ENCODE measurements at regions not wholly inside any gene's neighbourhood (a gene's known extent, or its start where the extent isn't known, plus 50 kb on each side); places are given as distances from the start of the nearest gene placed in this dataset.
"Not testable (repeated sequence)": the region's sequence is repeated elsewhere in the genome, so short reads cannot be mapped to it uniquely, and the experiment has no call there.

DNA sequence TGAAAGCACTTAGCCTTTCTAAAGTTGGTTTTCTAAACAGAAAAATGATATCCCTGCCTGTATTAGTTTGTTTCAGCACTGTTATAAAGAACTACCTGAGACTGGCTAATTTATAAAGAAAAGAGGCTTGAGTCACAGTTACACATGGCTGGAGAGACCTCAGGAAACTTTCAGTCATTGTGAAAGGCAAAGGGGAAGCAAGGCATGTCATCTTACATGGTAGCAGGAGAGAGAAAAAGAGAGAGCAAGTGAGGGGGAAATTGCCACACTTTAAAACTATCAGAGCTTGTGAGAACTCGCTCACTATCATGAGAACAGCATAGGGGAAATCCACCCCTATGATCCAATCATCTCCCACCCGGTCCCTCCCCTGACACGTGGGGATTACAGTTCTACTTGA, 64.9 kb downstream of the FAM170A start:
- DNase-seq (ENCODE audit: low read depth): no peak

DNA sequence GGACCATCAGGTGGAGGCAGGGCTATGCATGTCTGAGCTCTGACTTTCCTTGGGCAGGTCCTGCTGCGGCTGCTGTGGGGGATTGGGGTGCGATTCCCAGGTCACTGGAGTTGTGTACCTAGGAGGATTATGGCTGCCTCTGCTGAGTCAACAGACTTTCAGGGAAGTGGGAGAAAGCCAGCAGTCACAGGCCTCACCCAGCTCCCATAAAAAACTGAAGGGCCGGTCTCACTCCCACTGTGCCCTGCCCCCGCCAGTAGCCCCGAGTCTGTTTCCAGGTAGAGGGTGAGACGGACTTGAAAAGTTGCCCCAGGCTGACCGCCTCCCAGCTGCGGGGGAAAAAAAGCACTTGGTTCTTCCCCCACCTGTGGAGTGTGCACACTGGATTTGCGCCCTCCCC, 76.7 kb downstream of the FAM170A start:
- DNase-seq (ENCODE audit: low read depth): no peak

DNA sequence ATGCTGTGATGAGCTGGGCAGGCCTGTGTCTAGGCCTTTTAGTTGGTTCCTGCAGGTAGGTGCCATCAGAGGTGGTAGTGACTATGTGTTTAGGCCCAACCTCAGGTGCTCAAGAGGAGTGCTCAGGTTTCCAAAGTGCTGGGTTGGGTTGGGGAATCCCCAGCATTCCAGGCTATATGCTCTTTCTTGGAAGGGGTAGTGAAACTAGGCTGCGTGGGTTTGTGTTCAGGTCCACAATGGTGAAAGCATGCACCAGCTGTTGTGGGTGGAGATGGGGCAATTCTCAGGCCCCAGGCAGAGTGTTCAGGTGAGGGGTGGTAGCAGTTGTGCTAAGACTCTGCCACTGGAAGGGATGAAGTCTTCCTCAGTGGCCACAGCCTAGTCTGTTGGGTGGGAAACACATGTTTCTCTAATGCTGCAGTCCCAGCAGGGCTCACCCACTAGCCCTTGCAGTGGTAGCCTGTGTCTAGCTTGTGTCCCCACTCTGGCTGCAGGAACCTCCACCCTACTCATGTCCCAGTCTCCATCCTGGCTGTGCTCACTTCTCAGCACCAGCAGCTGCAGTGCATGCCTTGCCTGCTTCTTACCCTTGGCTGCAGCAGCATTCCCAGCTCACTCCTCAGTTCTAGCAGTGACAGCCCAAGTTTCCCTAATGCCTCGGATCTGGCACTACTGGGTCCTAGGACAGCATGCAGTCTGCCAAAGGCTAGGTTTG, 78.9 kb downstream of the FAM170A start:
- no peak for DNase-seq (ENCODE audit: low read depth)

DNA sequence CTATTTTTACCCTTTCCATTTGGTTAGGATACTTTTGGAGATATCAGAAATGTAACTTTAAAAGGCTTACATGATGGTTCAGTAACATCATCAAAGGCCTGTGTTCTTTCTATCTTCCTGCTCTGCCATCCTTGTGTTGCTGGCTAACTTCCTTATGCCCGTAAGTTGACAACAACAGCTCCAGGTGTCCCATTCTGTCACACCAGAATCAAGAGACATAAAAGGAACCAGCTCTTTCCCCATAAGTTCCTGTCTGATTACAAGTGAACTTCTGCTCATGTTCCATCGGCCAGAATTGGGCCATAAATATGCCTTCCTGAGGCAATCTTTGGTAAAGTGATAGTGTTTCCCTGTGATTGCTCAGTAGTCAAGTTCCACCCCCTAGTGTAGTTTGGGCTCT, 92.4 kb downstream of the FAM170A start:
- no peak for DNase-seq (ENCODE audit: low read depth)

DNA sequence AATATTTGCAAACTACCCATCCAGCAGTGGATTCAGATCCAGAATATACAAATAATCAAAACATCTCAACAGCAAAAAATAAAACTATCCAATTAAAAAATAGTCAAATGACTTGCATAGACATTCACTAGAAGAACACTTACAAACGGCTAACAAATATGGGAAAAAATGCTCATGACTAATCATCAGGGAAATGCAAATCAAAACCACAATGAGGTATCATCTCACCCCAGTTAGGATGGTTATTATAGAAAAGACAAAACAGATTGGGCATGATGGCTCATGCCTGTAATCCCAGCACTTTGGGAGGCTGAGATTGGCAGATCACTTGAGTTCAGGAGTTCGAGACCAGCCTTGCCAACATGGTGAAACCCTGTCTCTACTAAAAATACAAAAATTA, 95.9 kb downstream of the FAM170A start:
- peak; percentile 2 for DNase-seq (ENCODE audit: low read depth)

DNA sequence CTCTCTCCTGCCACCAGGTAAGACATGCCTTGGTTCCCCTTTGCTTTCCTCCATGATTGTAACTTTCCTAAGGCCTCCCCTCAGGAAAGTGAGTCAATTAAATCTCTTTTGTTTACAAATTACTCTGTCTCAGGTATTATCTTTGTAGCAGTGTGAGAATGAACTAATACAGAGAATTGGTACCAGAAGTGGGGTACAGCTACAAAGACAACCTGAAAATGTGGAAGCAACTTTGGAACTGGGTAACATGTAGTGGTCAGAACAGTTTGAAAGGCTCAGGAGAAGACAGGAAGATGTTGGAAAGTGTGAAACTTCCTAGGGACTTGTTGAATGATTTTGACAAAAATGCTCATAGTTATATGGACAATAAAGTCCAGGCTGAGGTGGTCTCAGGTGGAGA, 97.2 kb downstream of the FAM170A start:
- DNase-seq (ENCODE audit: low read depth): no peak

DNA sequence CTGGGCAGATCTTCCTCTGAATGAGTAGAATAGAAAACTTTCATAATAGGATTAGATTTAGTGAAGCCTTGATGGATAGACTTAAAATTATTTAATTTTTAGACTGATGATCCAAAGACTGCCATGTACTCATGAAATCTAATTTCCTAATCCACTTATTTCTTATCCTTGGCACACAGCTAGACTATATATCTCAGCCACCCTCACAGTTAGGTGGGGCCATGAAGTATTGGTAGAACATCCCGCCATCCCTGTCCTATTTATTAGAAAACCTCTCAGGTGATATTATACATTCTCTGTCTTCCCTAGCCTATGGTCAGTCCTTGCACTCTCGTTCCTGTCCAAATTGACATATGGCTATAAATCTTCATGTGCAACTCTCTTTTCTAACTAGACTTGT, 110.9 kb downstream of the FAM170A start:
- DNase-seq (ENCODE audit: low read depth): no peak

DNA sequence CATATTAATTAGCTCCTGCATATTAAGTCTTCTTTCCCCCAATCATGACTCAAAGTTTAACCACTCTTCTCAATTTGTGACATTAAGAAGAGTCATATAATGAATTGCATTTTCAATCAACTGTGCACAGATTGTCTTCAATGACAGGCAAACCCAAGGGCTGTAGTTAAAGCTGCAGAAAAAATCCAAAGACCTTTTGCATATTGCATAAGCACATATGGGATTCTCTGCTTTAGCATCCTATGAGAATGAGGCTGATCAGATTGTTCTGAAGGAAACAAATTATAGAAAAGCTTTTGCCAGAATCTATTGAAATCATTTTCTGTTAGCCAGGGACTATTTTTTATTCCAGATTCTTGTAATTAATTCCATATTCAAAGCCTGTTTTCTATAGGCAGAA, 112.3 kb downstream of the FAM170A start:
- no peak for DNase-seq (ENCODE audit: low read depth)

DNA sequence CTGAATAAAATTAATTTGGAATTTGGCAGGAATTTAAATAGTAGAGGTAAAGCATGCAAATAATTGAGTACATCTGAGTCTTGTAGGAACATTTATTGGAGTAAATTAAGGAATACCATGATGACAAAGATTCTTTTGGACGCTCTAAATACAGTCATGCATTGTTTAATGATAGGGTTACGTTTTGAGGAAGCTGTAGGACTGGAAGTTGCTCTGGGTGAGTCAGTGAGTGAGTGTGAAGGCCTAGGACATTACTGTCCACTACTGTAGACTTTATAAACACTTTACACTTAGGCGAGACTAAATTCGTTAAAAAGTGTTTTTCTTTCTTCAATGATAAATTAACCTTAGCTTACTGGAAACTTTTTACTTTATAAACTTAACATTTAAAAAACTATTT, 113.0 kb downstream of the FAM170A start:
- DNase-seq (ENCODE audit: low read depth): no peak

DNA sequence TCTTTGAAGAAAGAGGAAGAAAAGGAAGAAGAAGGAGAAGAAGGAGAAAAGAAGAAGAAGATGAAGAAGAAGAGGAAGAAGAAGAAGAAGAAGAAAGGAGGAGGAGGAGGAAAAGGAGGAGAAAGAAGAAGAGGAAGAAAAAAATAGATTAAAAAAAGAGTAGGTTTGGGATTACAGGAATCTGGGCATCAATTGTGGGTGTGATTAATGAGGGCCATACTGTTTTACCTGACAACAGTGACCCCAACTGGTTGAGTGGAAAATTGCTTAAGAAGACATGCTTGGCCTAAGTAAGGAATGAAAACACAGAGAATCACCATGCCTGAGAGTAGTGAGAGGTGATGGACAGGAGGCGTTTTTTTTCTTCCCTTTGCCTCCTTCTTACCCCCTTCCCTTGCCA, 114.6 kb downstream of the FAM170A start:
- DNase-seq (ENCODE audit: low read depth): peak; percentile 37

DNA sequence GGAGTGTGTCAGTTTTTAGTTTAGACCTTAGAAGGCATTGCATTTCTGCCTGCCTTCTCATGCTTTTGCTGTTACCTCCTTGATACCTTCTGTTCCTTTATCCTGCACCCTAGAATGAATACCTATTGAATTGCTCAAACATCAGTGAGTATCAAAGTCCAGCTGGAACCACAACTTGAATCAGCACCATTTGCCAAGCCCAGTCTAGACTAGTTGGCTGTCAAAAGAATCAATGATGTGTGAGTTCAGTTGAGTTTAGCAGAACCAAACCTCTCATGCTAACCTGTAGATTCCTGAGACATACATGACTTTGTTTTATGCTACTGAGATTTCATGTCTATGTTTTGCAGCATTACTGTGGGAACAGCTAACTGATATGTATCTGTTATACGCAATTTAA, 116.6 kb downstream of the FAM170A start:
- DNase-seq (ENCODE audit: low read depth): no peak

DNA sequence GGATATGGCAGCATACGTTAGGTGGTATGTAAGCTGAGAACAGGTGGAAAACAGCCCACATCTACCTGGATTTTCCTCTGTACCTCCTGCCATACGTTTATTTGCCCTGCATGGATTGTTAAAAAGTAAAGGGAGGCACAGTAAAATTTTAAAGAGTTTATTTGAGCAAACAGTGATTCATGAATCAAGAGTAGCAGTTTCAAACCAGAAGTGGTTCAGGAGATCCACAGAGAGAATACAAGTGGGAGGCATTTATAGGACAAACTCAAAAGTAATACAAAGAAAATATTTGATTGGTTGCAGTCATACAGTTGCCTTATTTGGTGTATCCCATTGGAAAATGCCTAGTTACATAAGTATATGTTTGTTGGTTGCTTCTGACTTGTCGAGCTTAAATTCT, 117.6 kb downstream of the FAM170A start:
- no peak for DNase-seq (ENCODE audit: low read depth)

DNA sequence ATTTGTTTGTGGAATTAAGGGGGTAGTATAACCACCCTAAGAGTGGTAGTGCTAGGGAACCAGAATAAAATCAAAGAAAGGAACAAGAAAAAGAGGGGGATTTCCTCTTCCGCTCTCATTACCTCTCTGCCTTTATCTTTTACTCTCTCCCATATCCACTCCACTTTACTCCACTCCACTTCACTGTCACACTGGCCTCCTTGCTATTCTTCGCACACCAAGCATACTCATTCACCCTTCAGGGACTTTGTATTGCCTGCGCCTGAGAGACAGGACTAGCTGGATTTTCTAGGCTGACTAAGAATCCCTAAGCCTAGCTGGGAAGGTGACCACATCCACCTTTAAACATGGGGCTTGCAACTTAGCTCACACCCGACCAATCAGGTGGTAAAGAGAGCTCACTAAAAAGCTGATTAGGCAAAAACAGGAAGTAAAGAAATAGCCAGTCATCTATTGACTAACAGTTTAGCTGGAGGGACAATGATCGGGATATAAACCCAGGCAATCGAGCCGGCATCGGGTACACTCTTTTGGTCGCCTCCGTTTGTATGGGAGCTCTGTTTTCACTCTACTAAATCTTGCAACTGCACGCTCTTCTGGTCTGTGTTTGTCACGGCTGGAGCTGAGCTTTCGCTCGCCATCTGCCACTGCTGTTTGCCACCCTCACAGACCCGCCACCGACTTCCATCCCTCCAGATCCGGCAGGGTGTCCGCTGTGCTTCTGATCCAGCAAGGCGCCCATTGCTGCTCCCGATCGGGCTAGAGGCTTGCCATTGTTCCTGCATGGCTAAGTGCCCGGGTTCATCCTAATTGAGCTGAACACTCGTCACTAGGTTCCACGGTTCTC, 121.8 kb downstream of the FAM170A start:
- DNase-seq (ENCODE audit: low read depth): peak; percentile 14

DNA sequence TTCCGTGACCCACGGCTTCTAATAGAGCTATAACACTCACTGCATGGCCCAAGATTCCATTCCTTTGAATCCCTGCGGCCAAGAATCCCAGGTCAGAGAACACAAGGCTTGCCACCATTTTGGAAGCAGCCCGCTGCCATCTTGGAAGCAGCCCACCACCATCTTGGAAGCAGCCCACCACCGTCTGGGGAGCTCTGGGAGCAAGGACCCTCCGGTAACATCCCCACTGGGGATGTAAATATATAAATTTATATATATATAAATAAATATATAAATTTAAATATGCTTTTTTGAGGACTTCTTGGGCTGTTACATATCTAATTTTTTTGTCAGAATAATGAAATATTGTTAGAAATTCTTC, 122.4 kb downstream of the FAM170A start:
- DNase-seq (ENCODE audit: low read depth): peak; percentile 4

DNA sequence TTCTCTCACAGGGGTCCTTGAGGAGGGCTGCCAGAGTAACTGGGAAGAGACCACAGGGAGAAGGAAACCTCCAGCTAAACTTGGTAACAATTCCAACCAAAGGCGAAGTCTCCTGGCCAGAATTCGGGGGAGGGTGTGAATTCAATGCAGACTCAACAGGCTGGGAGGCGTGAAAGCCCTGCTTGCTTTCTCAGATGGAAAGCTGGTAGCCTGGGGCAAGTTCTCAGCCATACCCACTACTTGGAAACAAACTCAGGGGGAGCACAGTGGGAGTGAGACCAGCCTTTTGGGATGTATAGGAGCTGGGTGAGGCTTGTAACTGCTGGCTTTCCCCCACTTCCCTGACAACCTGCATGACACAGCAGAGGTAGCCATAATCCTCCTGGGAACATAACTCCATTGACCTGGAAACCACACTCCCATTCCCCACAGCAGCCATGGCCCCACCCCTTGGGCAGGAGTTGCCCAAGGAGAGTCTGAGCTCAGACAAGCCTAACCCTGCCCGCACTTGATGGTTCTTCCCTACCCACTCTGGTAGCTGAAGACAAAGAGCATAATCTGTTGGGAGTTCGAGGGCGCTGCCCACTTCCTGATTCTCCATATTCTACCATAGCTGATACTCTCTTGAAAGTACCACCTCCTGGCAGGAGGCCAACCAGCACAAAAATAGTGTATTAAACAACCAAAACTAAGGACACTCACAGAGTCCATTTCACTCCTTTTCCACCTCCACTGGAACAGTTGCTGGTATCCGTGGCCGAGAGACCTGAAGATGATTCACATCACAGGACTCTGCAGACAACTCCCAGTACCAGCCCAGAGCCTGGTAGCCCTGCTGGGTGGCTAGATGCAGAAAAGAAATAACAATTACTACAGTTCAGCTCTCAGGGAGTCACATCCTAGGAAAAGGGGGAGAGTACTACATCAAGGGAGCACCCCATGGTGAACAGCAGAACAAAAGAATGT, 123.8 kb downstream of the FAM170A start:
- no peak for DNase-seq (ENCODE audit: low read depth)

DNA sequence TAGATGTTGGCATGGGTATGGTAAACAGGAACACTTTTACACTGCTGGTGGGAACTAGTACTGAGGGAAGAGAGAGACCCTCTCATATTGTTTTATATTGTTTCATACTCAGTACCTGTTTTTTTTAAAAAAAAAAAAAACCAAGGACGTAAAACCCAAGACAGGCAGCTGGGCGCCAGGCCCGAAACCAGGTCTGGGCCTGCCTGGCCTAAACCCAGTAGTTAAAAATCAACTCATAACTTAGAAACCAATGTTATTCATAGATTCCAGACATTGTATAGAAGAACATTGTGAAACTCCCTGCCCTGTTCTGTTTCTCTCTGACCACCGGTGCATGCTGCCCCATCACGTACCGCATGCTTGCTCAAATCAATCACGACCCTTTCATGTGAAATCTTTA, 125.5 kb downstream of the FAM170A start:
- not testable (repeated sequence) for DNase-seq (ENCODE audit: low read depth)

DNA sequence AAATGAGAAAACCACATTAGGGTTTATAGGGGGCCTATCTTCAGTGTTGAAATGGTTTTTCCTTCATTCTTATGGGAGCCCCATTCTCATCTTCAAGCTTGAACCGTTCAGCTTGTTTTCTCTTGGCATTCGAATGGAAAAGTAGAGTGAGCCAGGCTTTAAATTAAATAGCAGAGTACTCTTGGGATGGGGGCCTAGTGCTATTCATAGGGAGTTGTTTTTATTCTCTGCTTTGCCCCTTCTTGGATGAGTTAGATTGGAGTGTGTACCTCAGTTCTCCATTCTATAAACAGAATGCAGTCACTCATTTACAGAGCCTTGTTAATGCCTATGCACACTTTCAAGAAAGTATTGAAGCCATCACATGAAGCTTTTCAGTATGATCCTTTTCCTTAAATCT, 127.9 kb downstream of the FAM170A start:
- DNase-seq (ENCODE audit: low read depth): no peak

DNA sequence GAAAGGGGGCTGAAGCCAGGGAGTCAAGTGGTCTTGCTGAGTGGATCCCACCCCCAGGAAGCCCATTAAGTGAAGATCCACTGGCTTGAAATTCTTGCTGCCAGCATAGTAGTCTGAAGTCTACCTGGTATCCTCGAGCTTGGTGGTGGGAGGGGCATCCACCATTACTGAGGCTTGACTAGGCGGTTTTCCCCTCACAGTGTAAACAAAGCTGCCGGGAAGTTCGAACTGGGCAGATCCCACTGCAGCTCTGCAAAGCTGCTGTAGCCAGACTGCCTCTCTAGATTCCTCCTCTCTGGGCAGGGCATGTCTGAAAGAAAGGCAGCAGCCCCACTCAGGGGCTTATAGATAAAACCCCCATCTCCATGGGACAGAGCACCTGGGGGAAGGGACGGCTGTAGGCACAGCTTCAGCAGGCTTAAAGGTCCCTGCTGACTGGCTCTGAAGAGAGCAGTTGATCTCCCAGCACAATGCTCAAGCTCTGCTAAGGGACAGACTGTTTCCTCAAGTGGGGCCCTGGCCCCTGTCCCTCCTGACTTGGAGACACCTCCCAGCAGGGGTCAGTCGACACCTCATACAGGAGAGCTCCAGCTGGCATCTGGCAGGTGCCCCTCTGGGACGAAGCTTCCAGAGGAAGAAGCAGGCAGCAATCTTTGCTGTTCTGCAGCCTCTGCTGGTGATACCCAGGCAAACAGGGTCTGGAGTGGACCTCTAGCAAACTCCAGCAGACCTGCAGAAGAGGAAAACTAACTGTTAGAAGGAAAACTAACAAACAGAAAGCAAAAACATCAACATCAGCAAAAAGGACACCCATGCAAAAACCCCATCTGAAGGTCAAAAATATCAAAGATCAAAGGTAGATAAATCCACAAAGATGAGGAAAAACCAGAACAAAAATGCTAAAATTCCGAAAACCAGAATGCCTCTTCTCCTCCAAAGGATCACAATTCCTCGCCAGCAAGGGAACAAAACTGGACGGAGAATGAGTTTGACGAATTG, 140.6 kb downstream of the FAM170A start:
- DNase-seq (ENCODE audit: low read depth): peak; percentile 2

DNA sequence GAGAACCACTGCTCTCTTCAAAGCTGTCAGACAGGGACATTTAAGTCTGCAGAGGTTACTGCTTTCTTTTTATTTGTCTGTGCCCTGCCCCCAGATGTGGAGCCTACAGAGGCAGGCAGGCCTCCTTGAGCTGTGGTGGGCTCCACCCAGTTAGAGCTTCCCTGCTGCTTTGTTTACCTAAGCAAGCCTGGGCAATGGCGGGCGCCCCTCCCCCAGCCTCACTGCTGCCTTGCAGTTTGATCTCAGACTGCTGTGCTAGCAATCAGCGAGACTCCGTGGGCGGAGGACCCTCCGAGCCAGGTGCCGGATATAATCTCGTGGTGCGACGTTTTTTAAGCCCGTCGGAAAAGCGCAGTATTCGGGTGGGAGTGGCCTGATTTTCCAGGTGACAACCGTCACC, 150.8 kb downstream of the FAM170A start:
- not testable (repeated sequence) for DNase-seq (ENCODE audit: low read depth)

DNA sequence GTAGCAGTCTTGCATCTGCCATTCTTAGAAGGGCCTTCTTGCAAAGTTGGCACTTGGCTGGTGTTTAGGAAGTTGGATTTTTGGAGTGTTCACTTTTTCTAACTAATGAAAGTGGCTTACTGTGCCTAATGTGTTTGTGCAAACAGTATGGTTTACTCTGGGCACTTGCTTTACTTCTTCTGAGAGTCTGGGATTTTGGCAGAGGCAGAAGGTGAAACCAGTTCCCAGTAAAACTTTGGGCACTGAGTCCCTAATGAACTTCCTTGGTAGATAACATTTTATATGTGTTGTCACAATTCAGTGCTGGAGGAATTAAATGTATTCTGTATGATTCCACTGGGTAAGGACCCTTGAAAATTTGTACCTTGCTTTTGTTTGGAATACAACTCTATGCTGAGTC, 155.7 kb downstream of the FAM170A start:
- DNase-seq (ENCODE audit: low read depth): no peak
